IMR-90 (cell line): ENCODE measurements at regions not wholly inside any gene's neighbourhood (a gene's known extent, or its start where the extent isn't known, plus 50 kb on each side); places are given as distances from the start of the nearest gene placed in this dataset.

Experiments
- ATAC-seq: fragments of 200-7000 bp; cut with Tn5 transposase; 2 replicates; pipeline ENCODE4 v1.9.1; 2020; ENCODE audit warnings: low read depth, mild to moderate bottlenecking, moderate library complexity
- BruUV-seq: library from RNA; stranded (reverse); fragments of 400-500 nt; replicated peaks from 2 replicates; lab custom pipeline; 2021; lab: Mats Ljungman, UMichigan
- CTCF ChIA-PET: fragments of 300-600 bp; formaldehyde crosslinking; extraction: SDS; loops from one replicate; lab custom pipeline; 2021; ENCODE audit warnings: antibody characterized with exemption; lab: Yijun Ruan, JAX
- POLR2A ChIA-PET: fragments of 300-600 bp; sonication (Branson Sonifier 250); formaldehyde crosslinking; loops from one replicate; lab custom pipeline; 2022; ENCODE audit warnings: antibody characterized with exemption; ENCODE audit not compliant: unreplicated experiment; lab: Charles Lee
- DNase-seq: peaks from one replicate; pipeline ENCODE4 v3.0.0; 2013
- H2AFZ ChIP-seq: replicated peaks from 2 replicates; pipeline ENCODE3; 2013; ENCODE audit warnings: low read length, mild to moderate bottlenecking; ENCODE audit not compliant: poor library complexity
- H2AK5ac ChIP-seq: 2 replicates; pipeline ENCODE4 v1.6.1; 2013; ENCODE audit warnings: low read depth, low read length, inconsistent platforms
- H2AK9ac ChIP-seq: replicated peaks from 2 replicates; pipeline ENCODE3; 2013; ENCODE audit warnings: mild to moderate bottlenecking, low read depth, low read length, moderate library complexity; ENCODE audit not compliant: poor library complexity
- H2BK120ac ChIP-seq: 2 replicates; pipeline ENCODE4 v1.6.1; 2013; ENCODE audit warnings: low read depth, low read length, inconsistent platforms
- H2BK15ac ChIP-seq: 3 replicates; pipeline ENCODE4 v1.6.1; 2013; ENCODE audit warnings: low read depth, low read length, inconsistent platforms
- H2BK20ac ChIP-seq: 2 replicates; pipeline ENCODE4 v1.6.1; 2013; ENCODE audit warnings: low read depth, mild to moderate bottlenecking, inconsistent platforms, low read length, moderate library complexity
- H2BK5ac ChIP-seq: 2 replicates; pipeline ENCODE4 v1.6.1; 2013; ENCODE audit warnings: mild to moderate bottlenecking, low read depth, low read length, inconsistent platforms; ENCODE audit not compliant: poor library complexity, severe bottlenecking
- H3K14ac ChIP-seq: replicated peaks from 2 replicates; pipeline ENCODE4 v1.6.1; 2013; ENCODE audit warnings: low read depth, low read length, inconsistent platforms
- H3K18ac ChIP-seq: 2 replicates; pipeline ENCODE4 v1.6.1; 2013; ENCODE audit warnings: low read depth, low read length, control low read depth
- H3K23ac ChIP-seq: 2 replicates; pipeline ENCODE4 v1.6.1; 2013; ENCODE audit warnings: low read depth, low read length, inconsistent platforms
- H3K27ac ChIP-seq: 2 replicates; pipeline ENCODE4 v1.5.1; 2013; ENCODE audit warnings: mild to moderate bottlenecking, control low read depth, low read length; ENCODE audit not compliant: insufficient read depth
- H3K27me3 ChIP-seq: 2 replicates; pipeline ENCODE4 v1.6.1; 2013; ENCODE audit warnings: low read length; ENCODE audit not compliant: control insufficient read depth, insufficient read depth
- H3K36me3 ChIP-seq: 2 replicates; pipeline ENCODE4 v1.6.1; 2013; ENCODE audit warnings: low read length, mixed read lengths; ENCODE audit not compliant: control insufficient read depth, insufficient read depth
- H3K4ac ChIP-seq: 2 replicates; pipeline ENCODE4 v1.6.1; 2013; ENCODE audit warnings: low read depth, low read length, inconsistent platforms
- H3K4me1 ChIP-seq: 2 replicates; pipeline ENCODE4 v1.6.1; 2013; ENCODE audit warnings: low read length, mixed read lengths; ENCODE audit not compliant: control insufficient read depth, insufficient read depth
- H3K4me2 ChIP-seq: 2 replicates; pipeline ENCODE4 v1.6.1; 2013; ENCODE audit warnings: low read depth, mild to moderate bottlenecking, control low read depth, low read length, moderate library complexity
- H3K4me3 ChIP-seq: 2 replicates; pipeline ENCODE4 v1.5.1; 2013; ENCODE audit warnings: low read depth, mild to moderate bottlenecking, control low read depth, low read length, moderate library complexity; ENCODE audit not compliant: insufficient read depth
- H3K56ac ChIP-seq: 2 replicates; pipeline ENCODE4 v1.6.1; 2013; ENCODE audit warnings: low read length, inconsistent platforms; ENCODE audit not compliant: insufficient read depth; ENCODE audit errors: extremely low read depth
- H3K79me1 ChIP-seq, 2 experiments: 2 replicates each; pipeline ENCODE4 v1.6.1; 2013; ENCODE audit warnings: low read length in 2 of 2, inconsistent platforms in 1 of 2, low read depth in 1 of 2
- H3K9ac ChIP-seq: 2 replicates; pipeline ENCODE4 v1.6.1; 2013; ENCODE audit warnings: low read depth, low read length, control low read depth
- H3K9me1 ChIP-seq: 2 replicates; pipeline ENCODE4 v1.6.1; 2013; ENCODE audit warnings: low read length, inconsistent platforms; ENCODE audit not compliant: insufficient read depth
- H3K9me3 ChIP-seq: 2 replicates; pipeline ENCODE4 v1.6.1; 2013; ENCODE audit warnings: low read length; ENCODE audit not compliant: control insufficient read depth, insufficient read depth
- H4K20me1 ChIP-seq: 2 replicates; pipeline ENCODE4 v1.6.1; 2013; ENCODE audit warnings: low read length, inconsistent platforms; ENCODE audit not compliant: insufficient read depth
- H4K5ac ChIP-seq: 2 replicates; pipeline ENCODE4 v1.6.1; 2013; ENCODE audit warnings: mild to moderate bottlenecking, low read depth, low read length, control low read depth
- H4K8ac ChIP-seq, 2 experiments: 2 replicates each; pipeline ENCODE4 v1.6.1; 2013; ENCODE audit warnings: low read depth in 2 of 2, low read length in 2 of 2, control low read depth in 1 of 2, inconsistent platforms in 1 of 2
- H4K91ac ChIP-seq: 2 replicates; pipeline ENCODE4 v1.6.1; 2013; ENCODE audit warnings: low read depth, low read length, inconsistent platforms; ENCODE audit not compliant: insufficient read depth
- BHLHE40 ChIP-seq: fragments of 150-350 bp; IDR thresholded peaks from 2 replicates; pipeline ENCODE4 v1.6.1; 2016; ENCODE audit warnings: mild to moderate bottlenecking, low read depth, low read length
- CEBPB ChIP-seq: IDR thresholded peaks from 2 replicates; pipeline ENCODE4 v1.6.1; 2012; ENCODE audit warnings: low read depth, low read length, improper control_type of control experiment
- CHD1 ChIP-seq: IDR thresholded peaks from 2 replicates; pipeline ENCODE4 v1.6.1; 2012; ENCODE audit warnings: low read depth, low read length, improper control_type of control experiment
- CTCF ChIP-seq: conservative IDR thresholded peaks from 2 replicates; pipeline ENCODE4 v1.5.1; 2012; ENCODE audit warnings: mild to moderate bottlenecking, low read depth, low read length, improper control_type of control experiment
- ELK1 ChIP-seq: fragments of 150-350 bp; IDR thresholded peaks from 2 replicates; pipeline ENCODE4 v1.6.1; 2016; ENCODE audit warnings: low read depth, mild to moderate bottlenecking, low read length, moderate library complexity, borderline replicate concordance
- FOS ChIP-seq: fragments of 150-350 bp; IDR thresholded peaks from 2 replicates; pipeline ENCODE4 v1.6.1; 2016; ENCODE audit warnings: low read depth, low read length
- MAFK ChIP-seq: IDR thresholded peaks from 2 replicates; pipeline ENCODE4 v1.6.1; 2012; ENCODE audit warnings: low read depth, low read length, improper control_type of control experiment
- MAZ ChIP-seq: IDR thresholded peaks from 2 replicates; pipeline ENCODE4 v1.6.1; 2012; ENCODE audit warnings: low read depth, mild to moderate bottlenecking, low read length, improper control_type of control experiment, moderate library complexity, borderline replicate concordance
- MXI1 ChIP-seq: IDR thresholded peaks from 2 replicates; pipeline ENCODE4 v1.6.1; 2012; ENCODE audit warnings: low read depth, mild to moderate bottlenecking, low read length, moderate library complexity, borderline replicate concordance
- NFE2L2 ChIP-seq: fragments of 150-350 bp; IDR thresholded peaks from 2 replicates; pipeline ENCODE4 v1.6.1; 2016; ENCODE audit warnings: low read depth, mild to moderate bottlenecking, low read length
- POLR2A ChIP-seq: IDR thresholded peaks from 2 replicates; pipeline ENCODE4 v1.6.1; 2012; ENCODE audit warnings: mild to moderate bottlenecking, low read depth, low read length
- RAD21 ChIP-seq: IDR thresholded peaks from 2 replicates; pipeline ENCODE4 v1.6.1; 2012; ENCODE audit warnings: low read length, improper control_type of control experiment
- RCOR1 ChIP-seq: IDR thresholded peaks from 2 replicates; pipeline ENCODE4 v1.6.1; 2012; ENCODE audit warnings: mild to moderate bottlenecking, low read length, improper control_type of control experiment; ENCODE audit not compliant: insufficient replicate concordance
- RFX5 ChIP-seq: IDR thresholded peaks from 2 replicates; pipeline ENCODE4 v1.8.0; 2012; ENCODE audit warnings: low read depth, mild to moderate bottlenecking, low read length, moderate library complexity
- SMC3 ChIP-seq: fragments of 150-350 bp; IDR thresholded peaks from 2 replicates; pipeline ENCODE4 v1.6.1; 2016; ENCODE audit warnings: low read depth, mild to moderate bottlenecking, antibody characterized with exemption, low read length, moderate library complexity
- USF2 ChIP-seq: fragments of 150-350 bp; IDR thresholded peaks from 2 replicates; pipeline ENCODE4 v1.6.1; 2017; ENCODE audit warnings: mild to moderate bottlenecking, antibody characterized with exemption, low read length, low read depth
- WGBS, 2 experiments: methylation state at CpG; one replicate each; pipeline versions ENCODE4 v1.1.5 to v1.1.7; 2013; ENCODE audit warnings: missing lambda C conversion rate in 2 of 2; ENCODE audit not compliant: insufficient read length in 1 of 2; ENCODE audit errors: extremely low coverage in 2 of 2; 5-methylcytosine and 5-hydroxymethylcytosine counted together
- dilution Hi-C: fragments of 300-500 bp; cut with HindIII; formaldehyde crosslinking; loops from one replicate; pipeline ENCODE4 v1.14.3; 2018; ENCODE audit warnings: low sequenced_read_pairs; ENCODE audit not compliant: unreplicated experiment
- in situ Hi-C: fragments of 300-500 bp; cut with MboI; formaldehyde crosslinking; loops from 3 replicates; pipeline ENCODE4 v1.14.3; 2019; ENCODE audit warnings: low sequenced_read_pairs, inconsistent platforms, mixed read lengths
- intact Hi-C: fragments of 100-400 bp; cut with micrococcal nuclease; formaldehyde crosslinking; loops from 2 replicates; pipeline ENCODE4 v1.10.0; 2022

GRCh38 chr3:153437666-153438065 is 275.6 kb downstream of the RAP2B start:
- no peak overlapping the region for H3K56ac ChIP-seq
- POLR2A ChIA-PET = interaction anchor here (0.6 kb wide), 1 partner anchor 142 kb away, joined by 3 read pairs; no protein-coding TSS in a partner anchor

More at GRCh38 chr3:153437666-153438065, 275.6 kb downstream of the RAP2B start:
- Histone ChIP-seq H2AK5ac (no peak overlapping the region), H2AK9ac (no peak overlapping the region), H3K14ac (no peak overlapping the region), H4K20me1 (no peaks in the 10 kb centered on the region), H3K4me1 (no peaks in the 10 kb centered on the region), H3K23ac (no peak overlapping the region), H2AFZ (no peak overlapping the region), H2BK5ac (no peak overlapping the region), H3K4me2 (no peak overlapping the region), H2BK15ac (no peak overlapping the region), H4K5ac (no peak overlapping the region), H3K4me3 (no peak overlapping the region), H2BK120ac (no peak overlapping the region), H3K27ac (no peak overlapping the region), H4K8ac (no peak overlapping the region), H3K9me1 (no peaks in the 10 kb centered on the region), H3K79me1 (no peaks in the 10 kb centered on the region), H3K18ac (no peak overlapping the region), H3K27me3 (no peaks in the 10 kb centered on the region; the same call in 1 of the 2 replicates), H2BK20ac (no peak overlapping the region), H3K9me3 (no peaks in the 10 kb centered on the region), H3K36me3 (no peaks in the 10 kb centered on the region), H3K4ac (no peak overlapping the region), H3K9ac (no peak overlapping the region), H4K91ac (no peak overlapping the region)
- intact Hi-C loops = loop anchor here (5.0 kb wide), 1 partner anchor 275 kb away; the partner anchor contains the start of gene RAP2B
- no CpG with 5 or more reads among the region's 2 CpGs for WGBS, 2 experiments
- BruUV-seq = no TSS peak
- CTCF ChIA-PET = no interaction called here
- TF ChIP-seq ELK1 (no peak), RCOR1 (no peak), POLR2A (no peak), CHD1 (no peak), BHLHE40 (no peak), FOS (no peak), MAFK (no peak), MAZ (no peak), USF2 (no peak), NFE2L2 (no peak), CEBPB (no peak), RFX5 (no peak), SMC3 (no peak), MXI1 (no peak), RAD21 (no peak), CTCF (no peak)
- DNase-seq = no peak
- no peak for ATAC-seq
- dilution Hi-C loops = no loop called here
- in situ Hi-C loops = no loop called here
